ENCODE measurements at regions not wholly inside any gene's neighbourhood (a gene's known extent, or its start where the extent isn't known, plus 50 kb on each side); places are given as distances from the start of the nearest gene placed in this dataset.
"Not testable (repeated sequence)": the region's sequence is repeated elsewhere in the genome, so short reads cannot be mapped to it uniquely, and the experiment has no call there.

GRCh38 chr3:20288050-20288449 lies 102.0 kb upstream of the SGO1 start:
- ChIA-PET POLR2A (ENCODE audit: low non-redundant PET) (no interaction called here), CTCF (no interaction called here)
- no peak for DNase-seq (ENCODE audit: low spot score)
- H3K9me3 ChIP-seq (ENCODE audit: low read depth, low read length, poor library complexity, severe bottlenecking), result peaks cover 5% of the 10 kb centered on the region
- H3K27me3 ChIP-seq (replicated peaks; ENCODE audit: insufficient read depth, low read depth, low read length, poor library complexity), result no peaks in the 10 kb centered on the region
- H3K4me3 ChIP-seq (ENCODE audit: low read depth, low read length, poor library complexity, severe bottlenecking), result no peak overlapping the region
- TF ChIP-seq EZH2 (IDR thresholded peaks at IDR 0.05; ENCODE audit: borderline replicate concordance, low read depth, low read length, poor library complexity, severe bottlenecking), result no peak
- TF ChIP-seq, protein P1, sequence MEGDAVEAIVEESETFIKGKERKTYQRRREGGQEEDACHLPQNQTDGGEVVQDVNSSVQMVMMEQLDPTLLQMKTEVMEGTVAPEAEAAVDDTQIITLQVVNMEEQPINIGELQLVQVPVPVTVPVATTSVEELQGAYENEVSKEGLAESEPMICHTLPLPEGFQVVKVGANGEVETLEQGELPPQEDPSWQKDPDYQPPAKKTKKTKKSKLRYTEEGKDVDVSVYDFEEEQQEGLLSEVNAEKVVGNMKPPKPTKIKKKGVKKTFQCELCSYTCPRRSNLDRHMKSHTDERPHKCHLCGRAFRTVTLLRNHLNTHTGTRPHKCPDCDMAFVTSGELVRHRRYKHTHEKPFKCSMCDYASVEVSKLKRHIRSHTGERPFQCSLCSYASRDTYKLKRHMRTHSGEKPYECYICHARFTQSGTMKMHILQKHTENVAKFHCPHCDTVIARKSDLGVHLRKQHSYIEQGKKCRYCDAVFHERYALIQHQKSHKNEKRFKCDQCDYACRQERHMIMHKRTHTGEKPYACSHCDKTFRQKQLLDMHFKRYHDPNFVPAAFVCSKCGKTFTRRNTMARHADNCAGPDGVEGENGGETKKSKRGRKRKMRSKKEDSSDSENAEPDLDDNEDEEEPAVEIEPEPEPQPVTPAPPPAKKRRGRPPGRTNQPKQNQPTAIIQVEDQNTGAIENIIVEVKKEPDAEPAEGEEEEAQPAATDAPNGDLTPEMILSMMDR (conservative IDR thresholded peaks at IDR 0.05; ENCODE audit: low read depth, low read length), result no peak
- no peaks in the 10 kb centered on the region for H3K36me3 ChIP-seq (ENCODE audit: insufficient read depth, low read length, poor library complexity, severe bottlenecking)
- BruUV-seq (replicated peaks), result no TSS peak
- no peak overlapping the region for H3K27ac ChIP-seq (ENCODE audit: low read depth, low read length, poor library complexity, severe bottlenecking)
- H3K4me1 ChIP-seq (ENCODE audit: insufficient read depth, low read length, poor library complexity, severe bottlenecking), result no peaks in the 10 kb centered on the region
- intact Hi-C loops (cut with micrococcal nuclease; ENCODE audit: unreplicated experiment), result no loop called here

DNA sequence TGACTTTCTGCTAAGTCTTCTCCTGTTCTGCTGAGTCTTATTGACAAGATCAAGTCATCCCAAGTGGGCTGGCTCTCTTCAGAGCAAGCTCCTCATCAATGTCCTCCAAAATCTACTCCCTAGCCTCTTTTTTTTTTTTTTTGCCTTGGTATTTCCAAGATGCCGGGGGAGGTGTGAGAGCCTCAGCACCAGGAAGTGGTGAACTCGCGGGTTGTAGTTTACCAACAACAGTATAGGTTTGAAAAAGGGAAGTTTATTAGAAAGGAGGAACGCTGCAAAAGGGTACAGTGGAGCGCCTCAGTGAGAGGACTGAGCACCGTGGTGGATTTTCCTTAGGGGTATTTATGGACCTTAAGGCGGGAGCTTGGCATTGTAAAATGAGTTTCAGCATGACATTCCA lies 94.3 kb upstream of the SGO1 start:
- H3K36me3 ChIP-seq (ENCODE audit: insufficient read depth, low read length, poor library complexity, severe bottlenecking), result no peaks in the 10 kb centered on the region
- H3K9me3 ChIP-seq (ENCODE audit: low read depth, low read length, poor library complexity, severe bottlenecking), result peaks cover 5% of the 10 kb centered on the region
- BruUV-seq (replicated peaks), result no TSS peak
- ChIA-PET POLR2A (ENCODE audit: low non-redundant PET) (no interaction called here), CTCF (no interaction called here)
- no peak for DNase-seq (ENCODE audit: low spot score)
- no peaks in the 10 kb centered on the region for H3K4me1 ChIP-seq (ENCODE audit: insufficient read depth, low read length, poor library complexity, severe bottlenecking)
- H3K27me3 ChIP-seq (replicated peaks; ENCODE audit: insufficient read depth, low read depth, low read length, poor library complexity), result peaks cover 4% of the 10 kb centered on the region
- H3K4me3 ChIP-seq (ENCODE audit: low read depth, low read length, poor library complexity, severe bottlenecking), result no peak overlapping the region
- intact Hi-C loops (cut with micrococcal nuclease; ENCODE audit: unreplicated experiment), result no loop called here
- H3K27ac ChIP-seq (ENCODE audit: low read depth, low read length, poor library complexity, severe bottlenecking), result no peak overlapping the region
- TF ChIP-seq, protein P1 (conservative IDR thresholded peaks at IDR 0.05; ENCODE audit: low read depth, low read length), result no peak
- TF ChIP-seq EZH2 (IDR thresholded peaks at IDR 0.05; ENCODE audit: borderline replicate concordance, low read depth, low read length, poor library complexity, severe bottlenecking), result no peak

GRCh38 chr3:20265977-20266376 lies 80.0 kb upstream of the SGO1 start:
- intact Hi-C loops (cut with micrococcal nuclease; ENCODE audit: unreplicated experiment); CTCF ChIA-PET; DNase-seq (ENCODE audit: low spot score); H3K4me1 ChIP-seq (ENCODE audit: insufficient read depth, low read length, poor library complexity, severe bottlenecking); BruUV-seq (replicated peaks); H3K27ac ChIP-seq (ENCODE audit: low read depth, low read length, poor library complexity, severe bottlenecking); H3K9me3 ChIP-seq (ENCODE audit: low read depth, low read length, poor library complexity, severe bottlenecking); H3K4me3 ChIP-seq (ENCODE audit: low read depth, low read length, poor library complexity, severe bottlenecking); POLR2A ChIA-PET (ENCODE audit: low non-redundant PET); H3K27me3 ChIP-seq (replicated peaks; ENCODE audit: insufficient read depth, low read depth, low read length, poor library complexity); H3K36me3 ChIP-seq (ENCODE audit: insufficient read depth, low read length, poor library complexity, severe bottlenecking): not testable (repeated sequence)

GRCh38 chr3:20264900-20265567 lies 79.0 kb upstream of the SGO1 start:
- H3K27me3 ChIP-seq (replicated peaks; ENCODE audit: insufficient read depth, low read depth, low read length, poor library complexity), result no peaks in the 10 kb centered on the region
- no peak for DNase-seq (ENCODE audit: low spot score)
- H3K36me3 ChIP-seq (ENCODE audit: insufficient read depth, low read length, poor library complexity, severe bottlenecking), result no peaks in the 10 kb centered on the region
- TF ChIP-seq, protein P1 (conservative IDR thresholded peaks at IDR 0.05; ENCODE audit: low read depth, low read length), result no peak
- TF ChIP-seq EZH2 (IDR thresholded peaks at IDR 0.05; ENCODE audit: borderline replicate concordance, low read depth, low read length, poor library complexity, severe bottlenecking), result no peak
- no peak overlapping the region for H3K4me3 ChIP-seq (ENCODE audit: low read depth, low read length, poor library complexity, severe bottlenecking)
- POLR2A ChIA-PET (ENCODE audit: low non-redundant PET), result no interaction called here
- H3K9me3 ChIP-seq (ENCODE audit: low read depth, low read length, poor library complexity, severe bottlenecking), result no peaks in the 10 kb centered on the region
- no TSS peak for BruUV-seq (replicated peaks)
- CTCF ChIA-PET, result no interaction called here
- intact Hi-C loops (cut with micrococcal nuclease; ENCODE audit: unreplicated experiment), result no loop called here
- H3K4me1 ChIP-seq (ENCODE audit: insufficient read depth, low read length, poor library complexity, severe bottlenecking), result no peaks in the 10 kb centered on the region
- no peak overlapping the region for H3K27ac ChIP-seq (ENCODE audit: low read depth, low read length, poor library complexity, severe bottlenecking)

Measured in A673 (cell line).